ENCODE measurements at regions not wholly inside any gene's neighbourhood (a gene's known extent, or its start where the extent isn't known, plus 50 kb on each side); places are given as distances from the start of the nearest gene placed in this dataset.
"Not testable (repeated sequence)": the region's sequence is repeated elsewhere in the genome, so short reads cannot be mapped to it uniquely, and the experiment has no call there.

- no peak for TF ChIP-seq TAF1 (IDR thresholded peaks at IDR 0.05; ENCODE audit: borderline replicate concordance, low read depth, low read length)
- no peak for TF ChIP-seq POLR2AphosphoS5 (IDR thresholded peaks at IDR 0.05; ENCODE audit: low read depth, low read length)
- TF ChIP-seq POLR2A (IDR thresholded peaks at IDR 0.05; ENCODE audit: low read depth, low read length), result no peak
- FAIRE-seq (no peak), DNase-seq (ENCODE audit: insufficient read length) (no peak)
Measured at GRCh38 chr21:31529406-31529805, 130.1 kb upstream of the SOD1 start.

GRCh38 chr21:31526040-31526439, 133.5 kb upstream of the SOD1 start:
- TF ChIP-seq POLR2AphosphoS5 (IDR thresholded peaks at IDR 0.05; ENCODE audit: low read depth, low read length) (no peak), POLR2A (IDR thresholded peaks at IDR 0.05; ENCODE audit: low read depth, low read length) (no peak), TAF1 (IDR thresholded peaks at IDR 0.05; ENCODE audit: borderline replicate concordance, low read depth, low read length) (no peak)
- DNase-seq (ENCODE audit: insufficient read length), result no peak
- FAIRE-seq, result no peak

GRCh38 chr21:31524140-31524539, 135.4 kb upstream of the SOD1 start:
- no peak for FAIRE-seq
- TF ChIP-seq TAF1 (IDR thresholded peaks at IDR 0.05; ENCODE audit: borderline replicate concordance, low read depth, low read length) (no peak), POLR2AphosphoS5 (IDR thresholded peaks at IDR 0.05; ENCODE audit: low read depth, low read length) (no peak), POLR2A (IDR thresholded peaks at IDR 0.05; ENCODE audit: low read depth, low read length) (no peak)
- DNase-seq (ENCODE audit: insufficient read length), result no peak

- DNase-seq (ENCODE audit: insufficient read length) (no peak), FAIRE-seq (no peak)
- TF ChIP-seq POLR2A (IDR thresholded peaks at IDR 0.05; ENCODE audit: low read depth, low read length) (no peak), POLR2AphosphoS5 (IDR thresholded peaks at IDR 0.05; ENCODE audit: low read depth, low read length) (no peak), TAF1 (IDR thresholded peaks at IDR 0.05; ENCODE audit: borderline replicate concordance, low read depth, low read length) (no peak)
Measured at GRCh38 chr21:31521515-31521914, 138.0 kb upstream of the SOD1 start.

- TF ChIP-seq TAF1 (IDR thresholded peaks at IDR 0.05; ENCODE audit: borderline replicate concordance, low read depth, low read length) (no peak), POLR2AphosphoS5 (IDR thresholded peaks at IDR 0.05; ENCODE audit: low read depth, low read length) (no peak), POLR2A (IDR thresholded peaks at IDR 0.05; ENCODE audit: low read depth, low read length) (no peak)
- DNase-seq (ENCODE audit: insufficient read length), result no peak
- no peak for FAIRE-seq
Measured at GRCh38 chr21:31520561-31521098, 138.9 kb upstream of the SOD1 start.

GRCh38 chr21:31518580-31518979, 140.9 kb upstream of the SOD1 start:
- TF ChIP-seq TAF1 (IDR thresholded peaks at IDR 0.05; ENCODE audit: borderline replicate concordance, low read depth, low read length) (no peak), POLR2AphosphoS5 (IDR thresholded peaks at IDR 0.05; ENCODE audit: low read depth, low read length) (no peak), POLR2A (IDR thresholded peaks at IDR 0.05; ENCODE audit: low read depth, low read length) (no peak)
- no peak for DNase-seq (ENCODE audit: insufficient read length)
- no peak for FAIRE-seq

GRCh38 chr21:31517664-31518414, 141.7 kb upstream of the SOD1 start:
- DNase-seq (ENCODE audit: insufficient read length), result no peak
- FAIRE-seq, result no peak
- no peak for TF ChIP-seq TAF1 (IDR thresholded peaks at IDR 0.05; ENCODE audit: borderline replicate concordance, low read depth, low read length)
- no peak for TF ChIP-seq POLR2A (IDR thresholded peaks at IDR 0.05; ENCODE audit: low read depth, low read length)
- no peak for TF ChIP-seq POLR2AphosphoS5 (IDR thresholded peaks at IDR 0.05; ENCODE audit: low read depth, low read length)

- no peak for FAIRE-seq
- TF ChIP-seq POLR2AphosphoS5 (IDR thresholded peaks at IDR 0.05; ENCODE audit: low read depth, low read length) (no peak), POLR2A (IDR thresholded peaks at IDR 0.05; ENCODE audit: low read depth, low read length) (no peak), TAF1 (IDR thresholded peaks at IDR 0.05; ENCODE audit: borderline replicate concordance, low read depth, low read length) (no peak)
- no peak for DNase-seq (ENCODE audit: insufficient read length)
Measured at GRCh38 chr21:31515253-31515652, 144.2 kb upstream of the SOD1 start.

- TF ChIP-seq TAF1 (IDR thresholded peaks at IDR 0.05; ENCODE audit: borderline replicate concordance, low read depth, low read length) (no peak), POLR2AphosphoS5 (IDR thresholded peaks at IDR 0.05; ENCODE audit: low read depth, low read length) (no peak)
- DNase-seq (ENCODE audit: insufficient read length) (no peak), FAIRE-seq (no peak)
Measured at GRCh38 chr21:31514598-31514997, 144.9 kb upstream of the SOD1 start.

- not testable (repeated sequence) for DNase-seq (ENCODE audit: insufficient read length); FAIRE-seq
Measured at GRCh38 chr21:31513541-31513940, 146.0 kb upstream of the SOD1 start.

GRCh38 chr21:31511999-31512398, 147.5 kb upstream of the SOD1 start:
- FAIRE-seq; DNase-seq (ENCODE audit: insufficient read length): not testable (repeated sequence)

- DNase-seq (ENCODE audit: insufficient read length) (no peak), FAIRE-seq (no peak)
- TF ChIP-seq POLR2A (IDR thresholded peaks at IDR 0.05; ENCODE audit: low read depth, low read length) (no peak), POLR2AphosphoS5 (IDR thresholded peaks at IDR 0.05; ENCODE audit: low read depth, low read length) (no peak), TAF1 (IDR thresholded peaks at IDR 0.05; ENCODE audit: borderline replicate concordance, low read depth, low read length) (no peak)
Measured at GRCh38 chr21:31511258-31511657, 148.2 kb upstream of the SOD1 start.
